ENCODE measurements at regions not wholly inside any gene's neighbourhood (a gene's known extent, or its start where the extent isn't known, plus 50 kb on each side); places are given as distances from the start of the nearest gene placed in this dataset.

DNA sequence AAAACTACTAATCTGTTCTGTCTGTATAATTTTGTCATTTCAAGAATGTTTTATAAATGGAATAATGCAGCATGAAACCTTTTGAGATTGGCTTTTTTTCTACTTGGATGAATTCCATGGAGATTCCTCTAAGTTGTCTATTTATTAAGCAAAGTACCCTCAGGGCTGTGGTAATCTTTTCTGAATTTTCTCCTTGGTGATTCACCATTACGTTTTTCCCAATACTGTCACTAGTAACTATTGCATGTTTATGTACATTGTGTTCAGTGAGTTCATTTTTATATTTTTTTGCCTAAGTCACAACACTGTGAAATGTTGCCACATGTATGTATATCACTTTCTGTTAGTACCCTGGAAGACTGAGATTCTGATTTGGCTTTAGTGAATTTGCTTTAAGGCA lies 177.0 kb upstream of the GRIN3A start:
- Histone ChIP-seq H3K9me3 (ENCODE audit: control insufficient read depth, insufficient read depth, low read length) (peaks cover 5% of the 10 kb centered on the region), H3K27me3 (ENCODE audit: control insufficient read depth, insufficient read depth, low read length) (no peaks in the 10 kb centered on the region), H3K36me3 (ENCODE audit: control insufficient read depth, insufficient read depth, low read length) (no peaks in the 10 kb centered on the region), H3K27ac (ENCODE audit: low read length) (no peak overlapping the region), H3K4me1 (ENCODE audit: control insufficient read depth, insufficient read depth, low read length) (no peaks in the 10 kb centered on the region), H3K4me3 (ENCODE audit: low read length) (no peak overlapping the region)
- DNase-seq (ENCODE audit: low read depth, low spot score), result no peak
- WGBS (ENCODE audit: insufficient coverage, insufficient read length), result no CpG with 5 or more reads among the region's 1 CpG

DNA sequence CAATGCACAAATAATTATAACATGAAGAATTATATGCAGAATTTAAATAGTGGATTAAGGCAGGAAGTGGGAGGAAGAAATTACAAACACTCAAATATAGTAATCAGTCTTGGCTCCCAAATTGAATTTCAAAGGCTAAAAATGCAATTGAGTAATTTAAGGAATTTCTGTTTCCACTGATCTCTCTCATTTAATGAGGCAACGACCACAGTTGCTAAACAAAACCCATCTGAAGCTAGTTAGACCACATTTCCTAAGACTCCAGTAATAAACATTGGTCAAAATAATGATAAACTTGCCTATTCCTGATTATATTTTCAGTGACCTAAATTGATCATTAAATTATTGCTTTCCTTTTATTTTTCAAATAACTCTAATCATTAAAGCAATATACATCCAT lies 174.3 kb upstream of the GRIN3A start:
- DNase-seq (ENCODE audit: low read depth, low spot score), result no peak
- Histone ChIP-seq H3K36me3 (ENCODE audit: control insufficient read depth, insufficient read depth, low read length) (no peaks in the 10 kb centered on the region), H3K9me3 (ENCODE audit: control insufficient read depth, insufficient read depth, low read length) (peaks cover 6% of the 10 kb centered on the region), H3K4me1 (ENCODE audit: control insufficient read depth, insufficient read depth, low read length) (no peaks in the 10 kb centered on the region), H3K4me3 (ENCODE audit: low read length) (no peak overlapping the region), H3K27me3 (ENCODE audit: control insufficient read depth, insufficient read depth, low read length) (no peaks in the 10 kb centered on the region), H3K27ac (ENCODE audit: low read length) (no peak overlapping the region)
- WGBS (ENCODE audit: insufficient coverage, insufficient read length), result no CpG with 5 or more reads among the region's 1 CpG

DNA sequence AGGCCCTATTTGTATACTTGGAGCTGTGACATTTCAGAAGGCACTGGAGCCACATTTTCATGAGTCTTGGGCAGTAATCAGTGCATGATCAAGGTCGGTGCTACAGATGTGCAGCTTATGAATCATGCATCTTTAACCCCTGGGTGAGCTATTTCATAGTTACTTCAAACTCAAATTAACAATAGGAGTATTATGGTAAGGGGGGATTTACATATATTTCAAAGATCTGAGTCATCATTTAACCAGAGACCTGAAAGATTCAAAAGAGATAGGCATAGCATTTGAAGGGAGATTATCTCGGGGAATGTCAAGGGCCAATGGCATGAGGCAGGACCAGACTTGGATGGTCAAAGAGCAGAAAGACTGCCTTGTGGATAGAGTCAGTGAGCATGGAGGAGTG lies 169.0 kb upstream of the GRIN3A start:
- DNase-seq (ENCODE audit: low read depth, low spot score), result no peak
- Histone ChIP-seq H3K9me3 (ENCODE audit: control insufficient read depth, insufficient read depth, low read length) (peaks cover 6% of the 10 kb centered on the region), H3K36me3 (ENCODE audit: control insufficient read depth, insufficient read depth, low read length) (no peaks in the 10 kb centered on the region), H3K4me1 (ENCODE audit: control insufficient read depth, insufficient read depth, low read length) (no peaks in the 10 kb centered on the region), H3K27ac (ENCODE audit: low read length) (no peak overlapping the region), H3K4me3 (ENCODE audit: low read length) (no peak overlapping the region), H3K27me3 (ENCODE audit: control insufficient read depth, insufficient read depth, low read length) (no peaks in the 10 kb centered on the region)
- WGBS (ENCODE audit: insufficient coverage, insufficient read length), result no CpG with 5 or more reads among the region's 2 CpGs

DNA sequence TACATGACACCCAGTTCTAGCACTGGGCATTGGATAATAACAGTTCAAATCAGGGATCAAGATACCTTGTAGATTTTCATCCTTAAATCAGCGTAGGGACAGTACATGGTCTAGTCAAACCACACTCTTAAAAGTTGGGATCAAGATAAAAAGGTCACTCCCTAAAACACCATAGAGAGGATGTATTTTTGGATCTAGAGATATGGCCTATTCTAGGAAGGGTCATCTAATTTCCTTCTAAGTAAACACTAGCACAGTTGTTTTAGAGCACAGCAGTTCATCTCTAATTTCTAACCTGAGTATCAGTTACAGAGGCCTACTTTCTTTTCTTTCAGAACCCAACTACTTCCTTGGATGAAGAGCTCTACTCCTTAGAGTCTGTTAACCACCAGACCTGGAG lies 166.4 kb upstream of the GRIN3A start:
- Histone ChIP-seq H3K4me3 (ENCODE audit: low read length) (no peak overlapping the region), H3K27me3 (ENCODE audit: control insufficient read depth, insufficient read depth, low read length) (no peaks in the 10 kb centered on the region), H3K36me3 (ENCODE audit: control insufficient read depth, insufficient read depth, low read length) (no peaks in the 10 kb centered on the region), H3K27ac (ENCODE audit: low read length) (no peak overlapping the region), H3K9me3 (ENCODE audit: control insufficient read depth, insufficient read depth, low read length) (peaks cover 6% of the 10 kb centered on the region), H3K4me1 (ENCODE audit: control insufficient read depth, insufficient read depth, low read length) (no peaks in the 10 kb centered on the region)
- no CpG with 5 or more reads among the region's 1 CpG for WGBS (ENCODE audit: insufficient coverage, insufficient read length)
- no peak for DNase-seq (ENCODE audit: low read depth, low spot score)

DNA sequence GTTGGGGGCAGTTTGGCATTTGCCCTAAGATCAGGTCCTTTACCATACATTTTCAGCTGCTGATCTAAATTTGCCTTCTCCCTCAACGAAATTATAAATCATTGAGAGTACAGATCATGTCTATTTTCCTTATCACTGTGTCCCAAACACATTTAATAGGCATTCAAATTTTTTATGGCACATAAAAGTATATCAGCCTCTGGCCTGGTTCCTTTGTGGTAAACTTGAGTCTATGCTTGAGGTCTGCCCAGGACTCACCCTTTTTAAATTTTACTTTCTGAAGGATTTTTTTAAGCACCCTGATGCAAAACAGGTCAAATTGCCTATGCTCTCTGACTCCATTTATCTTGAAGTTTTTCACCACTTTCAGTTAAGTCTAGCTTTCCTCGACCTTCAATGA lies 163.6 kb upstream of the GRIN3A start:
- Histone ChIP-seq H3K9me3 (ENCODE audit: control insufficient read depth, insufficient read depth, low read length) (no peaks in the 10 kb centered on the region; the same call in 1 of the 2 replicates), H3K4me1 (ENCODE audit: control insufficient read depth, insufficient read depth, low read length) (no peaks in the 10 kb centered on the region), H3K36me3 (ENCODE audit: control insufficient read depth, insufficient read depth, low read length) (no peaks in the 10 kb centered on the region), H3K27ac (ENCODE audit: low read length) (no peak overlapping the region), H3K4me3 (ENCODE audit: low read length) (no peak overlapping the region), H3K27me3 (ENCODE audit: control insufficient read depth, insufficient read depth, low read length) (no peaks in the 10 kb centered on the region)
- DNase-seq (ENCODE audit: low read depth, low spot score), result no peak
- no CpG with 5 or more reads among the region's 2 CpGs for WGBS (ENCODE audit: insufficient coverage, insufficient read length)

DNA sequence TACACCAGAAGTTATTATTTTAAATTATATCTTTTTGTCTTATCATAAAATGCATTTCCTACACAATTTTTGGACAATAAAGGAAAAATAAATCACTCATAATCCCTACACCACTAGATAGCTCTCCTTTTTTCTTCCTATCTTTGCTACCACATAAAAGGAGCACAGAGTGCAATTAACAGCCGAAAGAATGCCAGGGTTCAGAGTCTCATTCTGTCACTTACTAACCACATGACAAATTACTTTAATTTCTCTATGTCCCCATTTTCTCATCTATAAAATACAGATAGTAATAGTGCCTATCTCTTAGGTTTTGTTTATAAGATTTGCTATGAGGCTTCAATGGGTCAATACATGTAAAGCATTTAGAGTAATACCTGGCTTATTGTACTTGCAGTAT lies 158.7 kb upstream of the GRIN3A start:
- no peaks in the 10 kb centered on the region for H3K4me1 ChIP-seq (ENCODE audit: control insufficient read depth, insufficient read depth, low read length)
- no peak overlapping the region for H3K4me3 ChIP-seq (ENCODE audit: low read length)
- H3K9me3 ChIP-seq (ENCODE audit: control insufficient read depth, insufficient read depth, low read length), result peaks cover 5% of the 10 kb centered on the region
- H3K27ac ChIP-seq (ENCODE audit: low read length), result no peak overlapping the region
- no peaks in the 10 kb centered on the region for H3K36me3 ChIP-seq (ENCODE audit: control insufficient read depth, insufficient read depth, low read length)
- DNase-seq (ENCODE audit: low read depth, low spot score), result no peak
- WGBS (ENCODE audit: insufficient coverage, insufficient read length), result no CpG with 5 or more reads among the region's 1 CpG
- H3K27me3 ChIP-seq (ENCODE audit: control insufficient read depth, insufficient read depth, low read length), result no peaks in the 10 kb centered on the region

DNA sequence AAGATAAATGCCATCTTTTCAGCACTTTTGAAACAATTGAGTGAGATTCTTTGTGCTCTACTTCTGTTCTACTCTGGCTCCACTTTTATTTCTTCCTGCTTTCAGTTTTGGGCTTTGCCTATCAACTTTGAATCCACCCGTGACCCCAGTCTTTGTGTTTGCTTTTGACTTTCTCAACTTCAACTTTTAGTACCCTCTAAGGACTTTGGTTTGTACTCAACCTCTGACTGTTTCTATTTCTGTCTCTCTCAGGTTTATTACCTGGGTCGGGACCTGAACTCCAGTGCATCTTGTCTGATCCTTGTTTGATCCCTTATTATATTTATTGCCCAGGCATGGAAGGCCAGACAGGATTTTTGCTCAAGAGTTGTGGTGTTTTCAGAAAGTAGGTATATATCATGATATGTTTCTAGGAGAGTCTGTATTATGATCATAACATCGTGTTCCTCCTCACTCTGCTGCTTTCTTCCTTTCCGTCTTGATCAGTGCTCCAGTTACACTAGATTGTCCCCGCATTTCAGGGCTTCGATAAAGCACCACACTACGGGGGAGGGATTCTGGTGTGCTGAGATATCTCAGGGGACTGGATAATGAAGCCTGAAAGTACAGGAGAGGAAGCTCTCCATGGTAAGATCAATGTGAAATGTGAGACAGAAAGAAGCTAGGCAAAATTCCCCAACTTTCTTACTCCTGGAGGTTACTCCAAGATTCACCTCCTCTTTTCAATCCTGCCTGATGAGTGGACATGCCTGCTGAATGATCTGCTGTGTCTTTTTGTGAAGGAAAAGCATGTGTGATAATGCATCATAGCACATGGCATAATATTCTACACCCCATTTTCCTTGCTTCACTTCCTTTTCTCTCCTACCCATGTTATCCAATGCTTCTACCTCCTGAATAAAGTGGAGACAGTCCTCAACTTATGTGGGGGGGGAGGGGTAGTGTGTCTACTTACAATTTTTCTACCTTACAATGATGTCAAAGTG lies 155.5 kb upstream of the GRIN3A start:
- no peak overlapping the region for H3K4me3 ChIP-seq (ENCODE audit: low read length)
- no peaks in the 10 kb centered on the region for H3K4me1 ChIP-seq (ENCODE audit: control insufficient read depth, insufficient read depth, low read length)
- no peak for DNase-seq (ENCODE audit: low read depth, low spot score)
- no peaks in the 10 kb centered on the region for H3K27me3 ChIP-seq (ENCODE audit: control insufficient read depth, insufficient read depth, low read length)
- WGBS (ENCODE audit: insufficient coverage, insufficient read length), result no CpG with 5 or more reads among the region's 7 CpGs
- no peaks in the 10 kb centered on the region for H3K36me3 ChIP-seq (ENCODE audit: control insufficient read depth, insufficient read depth, low read length)
- H3K27ac ChIP-seq (ENCODE audit: low read length), result no peak overlapping the region
- peaks cover 7% of the 10 kb centered on the region for H3K9me3 ChIP-seq (ENCODE audit: control insufficient read depth, insufficient read depth, low read length)

DNA sequence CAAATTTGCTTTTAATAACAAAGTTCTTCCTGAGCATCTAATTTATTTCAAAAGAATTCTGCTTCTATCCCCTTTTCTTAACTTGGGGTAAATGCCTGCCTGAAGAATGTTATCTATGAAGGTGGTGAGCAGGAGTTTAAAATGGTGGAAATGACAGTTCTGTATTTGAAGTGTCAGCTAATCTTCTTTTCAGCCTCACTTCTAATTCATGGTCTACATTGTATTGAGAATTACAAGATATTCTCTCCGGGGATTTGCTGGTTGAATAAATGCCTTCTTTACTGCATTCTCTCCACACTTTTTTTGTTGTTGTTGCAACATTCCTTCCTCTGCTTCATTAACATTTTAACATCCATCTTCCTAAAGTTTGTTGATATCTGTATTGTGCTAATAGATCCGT lies 143.1 kb upstream of the GRIN3A start:
- Histone ChIP-seq H3K27me3 (ENCODE audit: control insufficient read depth, insufficient read depth, low read length) (no peaks in the 10 kb centered on the region), H3K36me3 (ENCODE audit: control insufficient read depth, insufficient read depth, low read length) (no peaks in the 10 kb centered on the region), H3K4me3 (ENCODE audit: low read length) (no peak overlapping the region), H3K27ac (ENCODE audit: low read length) (no peak overlapping the region), H3K4me1 (ENCODE audit: control insufficient read depth, insufficient read depth, low read length) (no peaks in the 10 kb centered on the region), H3K9me3 (ENCODE audit: control insufficient read depth, insufficient read depth, low read length) (peaks cover 3% of the 10 kb centered on the region; the same call in 1 of the 2 replicates)
- WGBS (ENCODE audit: insufficient coverage, insufficient read length), result no CpG with 5 or more reads among the region's 2 CpGs
- DNase-seq (ENCODE audit: low read depth, low spot score), result no peak

DNA sequence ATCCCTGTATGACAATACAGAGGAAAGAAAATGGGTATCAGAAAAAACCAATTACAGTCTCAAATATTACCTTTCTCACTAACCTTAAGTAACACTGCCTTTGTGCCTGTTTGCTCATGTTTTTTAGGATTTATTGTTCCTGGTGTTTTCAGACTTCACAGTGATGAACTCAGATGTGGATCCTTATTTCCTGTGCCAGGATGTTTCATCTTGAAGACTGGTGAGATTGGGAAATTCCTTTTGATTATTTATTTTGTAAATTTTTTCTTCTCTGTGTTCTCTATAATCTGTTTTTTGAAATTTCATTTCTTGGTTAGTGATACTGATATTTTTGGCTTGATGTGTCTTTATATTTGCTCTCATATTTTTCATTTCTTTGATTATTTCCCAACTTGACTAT lies 142.4 kb upstream of the GRIN3A start:
- Histone ChIP-seq H3K27me3 (ENCODE audit: control insufficient read depth, insufficient read depth, low read length) (no peaks in the 10 kb centered on the region), H3K4me1 (ENCODE audit: control insufficient read depth, insufficient read depth, low read length) (no peaks in the 10 kb centered on the region), H3K9me3 (ENCODE audit: control insufficient read depth, insufficient read depth, low read length) (peaks cover 3% of the 10 kb centered on the region; the same call in 1 of the 2 replicates), H3K36me3 (ENCODE audit: control insufficient read depth, insufficient read depth, low read length) (no peaks in the 10 kb centered on the region), H3K4me3 (ENCODE audit: low read length) (no peak overlapping the region), H3K27ac (ENCODE audit: low read length) (no peak overlapping the region)
- DNase-seq (ENCODE audit: low read depth, low spot score), result no peak

DNA sequence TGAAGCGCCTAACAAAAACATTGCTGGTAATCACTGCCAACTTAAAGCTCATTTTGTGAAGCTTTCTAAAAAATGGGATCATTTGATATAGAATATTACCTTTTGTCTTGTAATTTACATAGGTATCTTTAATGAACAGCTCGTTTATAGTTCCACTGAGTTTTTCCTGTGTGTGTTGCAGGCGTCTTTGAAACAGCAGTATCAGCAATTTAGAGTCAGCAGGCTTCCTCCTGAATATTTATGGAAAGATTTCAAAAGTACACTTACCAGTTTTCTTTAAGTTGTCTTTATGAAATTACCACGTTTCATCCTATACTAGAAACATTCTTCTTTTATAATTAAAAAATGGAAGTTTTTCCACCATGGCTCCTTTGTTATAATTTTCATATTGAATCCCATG lies 140.3 kb upstream of the GRIN3A start:
- H3K4me3 ChIP-seq (ENCODE audit: low read length), result no peak overlapping the region
- no peak for DNase-seq (ENCODE audit: low read depth, low spot score)
- no peaks in the 10 kb centered on the region for H3K27me3 ChIP-seq (ENCODE audit: control insufficient read depth, insufficient read depth, low read length)
- H3K36me3 ChIP-seq (ENCODE audit: control insufficient read depth, insufficient read depth, low read length), result no peaks in the 10 kb centered on the region
- H3K27ac ChIP-seq (ENCODE audit: low read length), result no peak overlapping the region
- WGBS (ENCODE audit: insufficient coverage, insufficient read length), result no CpG with 5 or more reads among the region's 4 CpGs
- H3K4me1 ChIP-seq (ENCODE audit: control insufficient read depth, insufficient read depth, low read length), result no peaks in the 10 kb centered on the region
- peaks cover 2% of the 10 kb centered on the region; the same call in 1 of the 2 replicates for H3K9me3 ChIP-seq (ENCODE audit: control insufficient read depth, insufficient read depth, low read length)

DNA sequence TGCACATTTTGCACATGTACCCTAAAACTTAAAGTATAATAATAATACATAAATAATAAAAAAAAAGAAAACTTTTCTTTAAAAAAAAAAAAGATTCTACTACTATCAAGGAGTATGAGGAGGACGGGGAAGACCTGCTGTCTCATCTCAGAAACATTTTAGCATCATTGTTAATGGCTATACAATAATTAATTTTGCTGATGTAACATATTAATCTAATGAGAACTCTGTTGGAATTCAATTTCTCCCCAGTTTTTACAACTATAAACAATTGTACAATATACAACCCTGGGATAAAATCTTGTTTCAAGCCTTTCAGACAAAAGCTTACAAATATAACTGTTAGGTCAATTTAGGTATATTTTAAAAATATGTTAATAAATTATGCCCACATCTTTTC lies 139.0 kb upstream of the GRIN3A start:
- H3K36me3 ChIP-seq (ENCODE audit: control insufficient read depth, insufficient read depth, low read length), result no peaks in the 10 kb centered on the region
- no CpG with 5 or more reads among the region's 1 CpG for WGBS (ENCODE audit: insufficient coverage, insufficient read length)
- H3K27ac ChIP-seq (ENCODE audit: low read length), result no peak overlapping the region
- no peaks in the 10 kb centered on the region for H3K27me3 ChIP-seq (ENCODE audit: control insufficient read depth, insufficient read depth, low read length)
- H3K4me1 ChIP-seq (ENCODE audit: control insufficient read depth, insufficient read depth, low read length), result no peaks in the 10 kb centered on the region
- H3K9me3 ChIP-seq (ENCODE audit: control insufficient read depth, insufficient read depth, low read length), result 0 out of 2 replicates have a peak, but pooled peaks cover 2% of the 10 kb centered on the region
- no peak overlapping the region for H3K4me3 ChIP-seq (ENCODE audit: low read length)
- DNase-seq (ENCODE audit: low read depth, low spot score), result no peak
